HFF-Myc (cell line): ENCODE measurements at regions not wholly inside any gene's neighbourhood (a gene's known extent, or its start where the extent isn't known, plus 50 kb on each side); places are given as distances from the start of the nearest gene placed in this dataset.

Source experiments
- DNase-seq: peaks from one replicate; pipeline ENCODE4 v3.0.0-alpha.2; 2011; ENCODE audit warnings: low read depth; ENCODE audit errors: extremely low read depth
- H3K4me3 ChIP-seq: replicated peaks from 2 replicates; pipeline ENCODE4 v1.5.1; 2011; ENCODE audit warnings: low read depth, mild to moderate bottlenecking, control low read depth, low read length
- CTCF ChIP-seq: IDR thresholded peaks from 2 replicates; pipeline ENCODE4 v1.5.1; 2012; ENCODE audit warnings: mild to moderate bottlenecking, low read depth, low read length, control low read depth; ENCODE audit errors: missing control alignments

- no peak for TF ChIP-seq CTCF
- no peak overlapping the region for H3K4me3 ChIP-seq
- no peak for DNase-seq
Observed at GRCh38 chr10:35942057-35942456, 300.0 kb upstream of the FZD8 start.

GRCh38 chr10:35940141-35941041 is 298.3 kb upstream of the FZD8 start:
- no peak overlapping the region for H3K4me3 ChIP-seq
- DNase-seq: no peak
- no peak for TF ChIP-seq CTCF

GRCh38 chr10:35938160-35938559 is 296.1 kb upstream of the FZD8 start:
- no peak overlapping the region for H3K4me3 ChIP-seq
- no peak for TF ChIP-seq CTCF
- no peak for DNase-seq

GRCh38 chr10:35937546-35937945 is 295.4 kb upstream of the FZD8 start:
- no peak for TF ChIP-seq CTCF
- no peak for DNase-seq

GRCh38 chr10:35934642-35934995 is 292.5 kb upstream of the FZD8 start:
- TF ChIP-seq CTCF: no peak
- DNase-seq: no peak

More at GRCh38 chr10:35937546-35937945, 295.4 kb upstream of the FZD8 start:
- H3K4me3 ChIP-seq: no peak overlapping the region

GRCh38 chr10:35933940-35934641 is 292.0 kb upstream of the FZD8 start:
- TF ChIP-seq CTCF: no peak
- DNase-seq: no peak

More at GRCh38 chr10:35934642-35934995, 292.5 kb upstream of the FZD8 start:
- H3K4me3 ChIP-seq: no peak overlapping the region

More at GRCh38 chr10:35933940-35934641, 292.0 kb upstream of the FZD8 start:
- H3K4me3 ChIP-seq: no peak overlapping the region
